Endothelial cell of umbilical vein (primary cell): ENCODE measurements at regions not wholly inside any gene's neighbourhood (a gene's known extent, or its start where the extent isn't known, plus 50 kb on each side); places are given as distances from the start of the nearest gene placed in this dataset.

Experiments
- BruUV-seq: library from RNA; stranded (reverse); fragments of 400-500 nt; replicated peaks from 2 replicates; lab custom pipeline; 2021; lab: Mats Ljungman, UMichigan
- CTCF ChIA-PET: fragments of 300-600, 350-600 bp; sonication (Branson Sonifier 250); formaldehyde crosslinking; loops from one replicate; lab custom pipeline; 2021; ENCODE audit warnings: antibody characterized with exemption, inconsistent platforms; lab: Charles Lee
- POLR2A ChIA-PET: fragments of 300-600, 350-600 bp; sonication (Branson Sonifier 250); formaldehyde crosslinking; loops from one replicate; lab custom pipeline; 2021; ENCODE audit warnings: antibody characterized with exemption, inconsistent platforms; lab: Charles Lee
- DNase-seq: peaks from one replicate; pipeline ENCODE4 v3.0.0-alpha.2; 2011; ENCODE audit warnings: low read depth, low spot score
- FAIRE-seq: peaks from 2 replicates; lab custom pipeline; 2011; peaks lifted over from hg19 to GRCh38; lab: Jason Lieb, UNC
- H2AFZ ChIP-seq: 2 replicates; pipeline ENCODE4 v1.6.0; 2012; ENCODE audit warnings: low read depth, low read length, control low read depth, inconsistent platforms
- H3K27ac ChIP-seq: 2 replicates; pipeline ENCODE4 v1.5.1; 2011; ENCODE audit warnings: low read depth, mild to moderate bottlenecking, control low read depth, low read length, moderate library complexity; ENCODE audit not compliant: insufficient read depth
- H3K27me3 ChIP-seq, 2 experiments: 2 replicates each; pipeline versions ENCODE4 v1.6.0 to v1.6.1; 2011; ENCODE audit warnings: low read length in 2 of 2, mixed read lengths in 1 of 2; ENCODE audit not compliant: control insufficient read depth in 2 of 2, insufficient read depth in 2 of 2
- H3K36me3 ChIP-seq, 2 experiments: 2 replicates in 1 of 2; 3 replicates in 1 of 2; pipeline ENCODE4 v1.5.1; 2011; ENCODE audit warnings: low read length in 2 of 2, mild to moderate bottlenecking in 1 of 2, moderate library complexity in 1 of 2; ENCODE audit not compliant: control insufficient read depth in 2 of 2, insufficient read depth in 2 of 2; ENCODE audit errors: extremely low read depth in 1 of 2
- H3K4me1 ChIP-seq: 3 replicates; pipeline ENCODE4 v1.5.1; 2011; ENCODE audit warnings: mild to moderate bottlenecking, low read length; ENCODE audit not compliant: control insufficient read depth, insufficient read depth; ENCODE audit errors: extremely low read depth
- H3K4me2 ChIP-seq: 2 replicates; pipeline ENCODE4 v1.6.1; 2011; ENCODE audit warnings: low read length, control low read depth, mixed read lengths; ENCODE audit not compliant: insufficient read depth
- H3K4me3 ChIP-seq, 3 experiments: fragments of 200-600 bp in 1 of 3; sonication (generic), shearing (Covaris generic) in 1 of 3; replicated peaks in 1 of 3; 2 replicates each; pipeline ENCODE4 v1.5.1; 2011 to 2016; ENCODE audit warnings: control low read depth in 3 of 3, low read length in 3 of 3, mild to moderate bottlenecking in 2 of 3, inconsistent platforms in 1 of 3, low read depth in 1 of 3, moderate library complexity in 1 of 3; ENCODE audit not compliant: insufficient read depth in 1 of 3
- H3K79me2 ChIP-seq: 2 replicates; pipeline ENCODE4 v1.6.0; 2012; ENCODE audit warnings: low read length, inconsistent platforms; ENCODE audit not compliant: control insufficient read depth, insufficient read depth
- H3K9ac ChIP-seq: replicated peaks from 2 replicates; pipeline ENCODE3; 2011; ENCODE audit warnings: low read length, control low read depth; ENCODE audit not compliant: insufficient read depth; ENCODE audit errors: extremely low read depth
- H3K9me1 ChIP-seq: replicated peaks from 3 replicates; pipeline ENCODE4 v1.6.0; 2011; ENCODE audit warnings: mild to moderate bottlenecking, low read length; ENCODE audit not compliant: control insufficient read depth, insufficient read depth; ENCODE audit errors: extremely low read depth
- H3K9me3 ChIP-seq: replicated peaks from 2 replicates; pipeline ENCODE4 v1.5.1; 2012; ENCODE audit warnings: low read length, inconsistent platforms; ENCODE audit not compliant: control insufficient read depth, insufficient read depth
- H4K20me1 ChIP-seq: replicated peaks from 2 replicates; pipeline ENCODE3; 2011; ENCODE audit warnings: mild to moderate bottlenecking, low read length; ENCODE audit not compliant: control insufficient read depth, insufficient read depth; ENCODE audit errors: extremely low read depth
- CTCF ChIP-seq, 2 donors: IDR thresholded peaks; 1 replicate in 1 of 2; 2 replicates in 1 of 2; pipeline ENCODE4 v1.5.1; 2011; ENCODE audit warnings: low read length in 2 of 2, mild to moderate bottlenecking in 2 of 2, moderate library complexity in 2 of 2, control low read depth in 1 of 2, inconsistent platforms in 1 of 2, low read depth in 1 of 2; ENCODE audit not compliant: insufficient read depth in 1 of 2; ENCODE audit errors: extremely low read depth in 1 of 2
- EZH2 ChIP-seq: IDR thresholded peaks from 2 replicates; pipeline ENCODE4 v1.6.1; 2012; ENCODE audit warnings: borderline replicate concordance, low read depth, mild to moderate bottlenecking, moderate library complexity, low read length, inconsistent platforms; ENCODE audit not compliant: severe bottlenecking
- FOS ChIP-seq: IDR thresholded peaks from 2 replicates; pipeline ENCODE4 v1.6.1; 2011; ENCODE audit warnings: mild to moderate bottlenecking, low read length, moderate library complexity, borderline replicate concordance; ENCODE audit not compliant: insufficient read depth
- GATA2 ChIP-seq: IDR thresholded peaks from 2 replicates; pipeline ENCODE4 v1.7.0; 2011; ENCODE audit warnings: low read depth, mild to moderate bottlenecking, moderate library complexity, mixed read lengths, low read length; ENCODE audit not compliant: insufficient read length, insufficient read depth
- JUN ChIP-seq: IDR thresholded peaks from 2 replicates; pipeline ENCODE4 v1.6.1; 2011; ENCODE audit warnings: borderline replicate concordance, low read depth; ENCODE audit not compliant: insufficient read length, insufficient read depth
- MYC ChIP-seq: IDR thresholded peaks from one replicate; pipeline ENCODE4 v1.6.1; 2011; ENCODE audit warnings: mild to moderate bottlenecking, low read depth, low read length
- POLR2A ChIP-seq: IDR thresholded peaks from 2 replicates; pipeline ENCODE4 v1.6.1; 2012; ENCODE audit warnings: low read depth, mild to moderate bottlenecking, control low read depth, low read length
- POLR2AphosphoS5 ChIP-seq: IDR thresholded peaks from 2 replicates; pipeline ENCODE4 v1.6.1; 2012; ENCODE audit warnings: low read depth, mild to moderate bottlenecking, control low read depth, low read length, moderate library complexity; ENCODE audit not compliant: insufficient read depth
- dilution Hi-C: fragments of 300-500 bp; cut with MboI; formaldehyde crosslinking; loops from one replicate; pipeline ENCODE4 v1.15.0; 2019; ENCODE audit warnings: low sequenced_read_pairs; ENCODE audit not compliant: extremely low pct_ligation_motif_present
- intact Hi-C: fragments of 100-400 bp; cut with micrococcal nuclease; formaldehyde crosslinking; loops from one replicate; pipeline ENCODE4 v1.10.0; 2022

- Histone ChIP-seq H3K79me2 (no peaks in the 10 kb centered on the region), H3K4me3 (no peak overlapping the region), H3K4me2 (peak overlapping the region; percentile 67), H3K36me3 (no peaks in the 10 kb centered on the region), H3K9me1 (no peaks in the 10 kb centered on the region), H3K4me1 (peaks cover 22% of the 10 kb centered on the region), H3K9ac (no peak overlapping the region), H3K9me3 (no peaks in the 10 kb centered on the region), H4K20me1 (no peaks in the 10 kb centered on the region), H3K27ac (peak overlapping the region; percentile 55), H2AFZ (no peak overlapping the region), H3K27me3 (no peaks in the 10 kb centered on the region)
- DNase-seq = peak; percentile 64
- BruUV-seq = TSS peak; percentile 96
- TF ChIP-seq FOS = peak; percentile 48
- TF ChIP-seq GATA2 = peak; percentile 66
- TF ChIP-seq JUN = peak; percentile 54
- TF ChIP-seq POLR2A = no peak
- TF ChIP-seq POLR2AphosphoS5 = peak; percentile 29
- ChIA-PET POLR2A (no interaction called here), CTCF (interaction anchor here (1.2 kb wide), 1 partner anchor 13 kb away, joined by 4 read pairs; no protein-coding TSS in a partner anchor)
- dilution Hi-C loops = no loop called here
- peak; percentile 89 for FAIRE-seq
- intact Hi-C loops = loop anchor here (1.0 kb wide), 1 partner anchor 38 kb away; no protein-coding TSS in a partner anchor
Measured at GRCh38 chrX:96474029-96474740, 210.5 kb upstream of the DIAPH2 start.

- dilution Hi-C loops (no loop called here), intact Hi-C loops (loop anchor here (1.0 kb wide), 1 partner anchor 38 kb away; no protein-coding TSS in a partner anchor)
- Histone ChIP-seq H3K27me3 (no peaks in the 10 kb centered on the region), H3K9me3 (no peaks in the 10 kb centered on the region), H3K4me3 (no peak overlapping the region), H3K79me2 (no peaks in the 10 kb centered on the region), H3K36me3 (no peaks in the 10 kb centered on the region), H2AFZ (no peak overlapping the region), H3K9me1 (no peaks in the 10 kb centered on the region), H3K27ac (peak overlapping the region; percentile 50), H3K4me1 (peaks cover 22% of the 10 kb centered on the region), H3K9ac (no peak overlapping the region), H4K20me1 (no peaks in the 10 kb centered on the region), H3K4me2 (peak overlapping the region; percentile 31)
- FAIRE-seq = no peak
- no peak for DNase-seq
- ChIA-PET POLR2A (no interaction called here), CTCF (no interaction called here)
- no peak for TF ChIP-seq CTCF (IDR thresholded peaks at IDR 0.05; ENCODE audit: extremely low read depth in 1 of 2, insufficient read depth in 1 of 2, low read depth in 1 of 2, low read length in 2 of 2)
- no peak for TF ChIP-seq GATA2
- no peak for TF ChIP-seq JUN
- no peak for TF ChIP-seq EZH2
- no peak for TF ChIP-seq POLR2A
- TF ChIP-seq FOS = no peak
- no peak for TF ChIP-seq MYC
- BruUV-seq = no TSS peak
Measured at GRCh38 chrX:96474741-96475125, 209.9 kb upstream of the DIAPH2 start.
